ENCODE measurements at regions not wholly inside any gene's neighbourhood (a gene's known extent, or its start where the extent isn't known, plus 50 kb on each side); places are given as distances from the start of the nearest gene placed in this dataset.
A peak's percentile ranks its signal among the peaks of the same experiment; 100 is the strongest.

DNA sequence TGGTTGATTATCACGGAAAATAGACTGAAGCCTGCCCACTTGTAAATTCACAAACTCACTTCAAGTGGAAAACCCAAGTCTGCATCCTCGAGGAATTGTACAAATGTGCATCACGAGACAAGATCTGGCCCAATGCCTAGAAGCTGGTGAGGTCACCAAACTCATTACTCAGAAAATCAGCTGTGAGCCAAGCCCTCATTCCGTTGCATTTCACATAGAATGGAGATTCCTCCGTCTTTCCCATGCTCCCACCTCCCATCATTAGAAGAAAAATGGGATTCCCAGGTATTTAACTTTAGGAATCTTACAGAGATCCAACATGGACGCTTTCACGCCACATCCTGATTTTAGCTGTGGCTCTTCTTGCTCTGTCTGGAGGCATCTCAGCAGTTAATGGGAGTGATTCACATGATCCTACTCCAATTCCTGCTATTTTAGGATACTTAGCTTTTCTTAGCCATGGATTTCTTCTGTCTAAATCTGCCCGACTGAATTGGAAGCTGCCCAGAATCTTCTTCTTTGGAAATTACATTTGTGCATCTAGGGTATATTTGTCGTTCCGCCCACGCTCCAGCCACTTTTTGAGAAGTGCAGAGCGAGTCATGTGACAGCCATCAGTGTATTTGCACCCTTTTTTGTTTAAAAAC, 68.7 kb upstream of the STMND1 start:
- DNase-seq (ENCODE audit: low spot score) = peak; percentile 83

DNA sequence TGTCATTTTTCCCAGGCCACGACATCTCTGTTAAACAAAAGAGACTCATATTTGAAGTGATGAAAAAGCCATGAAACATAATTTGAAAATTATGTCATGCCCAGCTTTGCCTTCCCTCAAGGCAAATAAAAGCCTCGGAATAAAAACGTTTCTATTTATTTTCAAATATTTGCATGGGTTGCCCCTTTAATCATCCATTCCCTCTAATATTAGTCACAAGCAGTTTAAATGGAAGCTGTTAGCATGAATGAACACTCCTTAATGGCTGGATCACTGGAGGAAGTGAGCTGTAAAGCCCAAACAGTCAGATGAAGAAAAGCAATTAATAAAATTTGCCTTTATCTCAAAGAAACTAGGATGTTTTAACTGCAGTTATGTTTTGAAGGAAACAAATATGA, 69.3 kb upstream of the STMND1 start:
- BruUV-seq (replicated peaks) = no TSS peak
- no peak for TF ChIP-seq EZH2 (IDR thresholded peaks at IDR 0.05; ENCODE audit: borderline replicate concordance, low read depth, low read length, poor library complexity, severe bottlenecking)
- TF ChIP-seq, protein P1, sequence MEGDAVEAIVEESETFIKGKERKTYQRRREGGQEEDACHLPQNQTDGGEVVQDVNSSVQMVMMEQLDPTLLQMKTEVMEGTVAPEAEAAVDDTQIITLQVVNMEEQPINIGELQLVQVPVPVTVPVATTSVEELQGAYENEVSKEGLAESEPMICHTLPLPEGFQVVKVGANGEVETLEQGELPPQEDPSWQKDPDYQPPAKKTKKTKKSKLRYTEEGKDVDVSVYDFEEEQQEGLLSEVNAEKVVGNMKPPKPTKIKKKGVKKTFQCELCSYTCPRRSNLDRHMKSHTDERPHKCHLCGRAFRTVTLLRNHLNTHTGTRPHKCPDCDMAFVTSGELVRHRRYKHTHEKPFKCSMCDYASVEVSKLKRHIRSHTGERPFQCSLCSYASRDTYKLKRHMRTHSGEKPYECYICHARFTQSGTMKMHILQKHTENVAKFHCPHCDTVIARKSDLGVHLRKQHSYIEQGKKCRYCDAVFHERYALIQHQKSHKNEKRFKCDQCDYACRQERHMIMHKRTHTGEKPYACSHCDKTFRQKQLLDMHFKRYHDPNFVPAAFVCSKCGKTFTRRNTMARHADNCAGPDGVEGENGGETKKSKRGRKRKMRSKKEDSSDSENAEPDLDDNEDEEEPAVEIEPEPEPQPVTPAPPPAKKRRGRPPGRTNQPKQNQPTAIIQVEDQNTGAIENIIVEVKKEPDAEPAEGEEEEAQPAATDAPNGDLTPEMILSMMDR (conservative IDR thresholded peaks at IDR 0.05; ENCODE audit: low read depth, low read length) = no peak
- H3K4me3 ChIP-seq (ENCODE audit: low read depth, low read length, poor library complexity, severe bottlenecking) = no peak overlapping the region
- no peaks in the 10 kb centered on the region for H3K9me3 ChIP-seq (ENCODE audit: low read depth, low read length, poor library complexity, severe bottlenecking)
- H3K4me1 ChIP-seq (ENCODE audit: insufficient read depth, low read length, poor library complexity, severe bottlenecking) = peaks cover 9% of the 10 kb centered on the region
- ChIA-PET CTCF (interaction anchor here (0.9 kb wide), 1 partner anchor 54 kb away, joined by 3 read pairs; no protein-coding TSS in a partner anchor), POLR2A (ENCODE audit: low non-redundant PET) (no interaction called here)
- H3K27me3 ChIP-seq (replicated peaks; ENCODE audit: insufficient read depth, low read depth, low read length, poor library complexity) = no peaks in the 10 kb centered on the region
- no peak overlapping the region for H3K27ac ChIP-seq (ENCODE audit: low read depth, low read length, poor library complexity, severe bottlenecking)
- DNase-seq (ENCODE audit: low spot score) = no peak
- intact Hi-C loops (cut with micrococcal nuclease; ENCODE audit: unreplicated experiment) = no loop called here
- no peaks in the 10 kb centered on the region for H3K36me3 ChIP-seq (ENCODE audit: insufficient read depth, low read length, poor library complexity, severe bottlenecking)

More for the DNA sequence above, 68.7 kb upstream of the STMND1 start:
- BruUV-seq (replicated peaks) = no TSS peak
- H3K4me1 ChIP-seq (ENCODE audit: insufficient read depth, low read length, poor library complexity, severe bottlenecking) = peaks cover 9% of the 10 kb centered on the region
- no peak overlapping the region for H3K4me3 ChIP-seq (ENCODE audit: low read depth, low read length, poor library complexity, severe bottlenecking)
- no peaks in the 10 kb centered on the region for H3K36me3 ChIP-seq (ENCODE audit: insufficient read depth, low read length, poor library complexity, severe bottlenecking)
- no peak for TF ChIP-seq EZH2 (IDR thresholded peaks at IDR 0.05; ENCODE audit: borderline replicate concordance, low read depth, low read length, poor library complexity, severe bottlenecking)
- TF ChIP-seq, protein P1 (conservative IDR thresholded peaks at IDR 0.05; ENCODE audit: low read depth, low read length) = no peak
- no peaks in the 10 kb centered on the region for H3K27me3 ChIP-seq (replicated peaks; ENCODE audit: insufficient read depth, low read depth, low read length, poor library complexity)
- ChIA-PET CTCF (interaction anchor here (0.9 kb wide), 1 partner anchor 53 kb away, joined by 3 read pairs; no protein-coding TSS in a partner anchor), POLR2A (ENCODE audit: low non-redundant PET) (no interaction called here)
- no peak overlapping the region for H3K27ac ChIP-seq (ENCODE audit: low read depth, low read length, poor library complexity, severe bottlenecking)
- H3K9me3 ChIP-seq (ENCODE audit: low read depth, low read length, poor library complexity, severe bottlenecking) = no peaks in the 10 kb centered on the region
- intact Hi-C loops (cut with micrococcal nuclease; ENCODE audit: unreplicated experiment) = no loop called here

DNA sequence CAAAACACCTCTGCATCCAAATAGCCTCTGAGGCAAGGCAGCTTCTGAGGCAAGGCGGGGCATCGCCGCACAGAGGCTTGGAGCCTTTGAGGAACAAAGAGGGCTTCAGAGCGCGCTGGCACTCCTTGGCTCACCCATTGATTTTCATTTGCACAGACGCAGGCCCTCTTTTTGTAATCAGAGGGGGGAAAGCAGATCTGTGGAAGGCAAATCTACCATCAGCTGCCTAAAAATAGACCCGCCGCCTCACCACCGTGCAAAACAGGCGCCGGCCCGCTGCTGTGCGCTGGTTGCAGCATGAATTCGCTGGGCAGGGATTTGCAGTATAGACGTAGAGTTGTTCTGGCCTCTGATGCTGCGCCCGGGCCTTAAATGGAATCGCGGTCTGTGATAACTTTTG, 69.9 kb upstream of the STMND1 start:
- intact Hi-C loops (cut with micrococcal nuclease; ENCODE audit: unreplicated experiment) = no loop called here
- no peaks in the 10 kb centered on the region for H3K27me3 ChIP-seq (replicated peaks; ENCODE audit: insufficient read depth, low read depth, low read length, poor library complexity)
- H3K4me1 ChIP-seq (ENCODE audit: insufficient read depth, low read length, poor library complexity, severe bottlenecking) = peaks cover 9% of the 10 kb centered on the region
- no peak overlapping the region for H3K27ac ChIP-seq (ENCODE audit: low read depth, low read length, poor library complexity, severe bottlenecking)
- ChIA-PET POLR2A (ENCODE audit: low non-redundant PET) (no interaction called here), CTCF (interaction anchor here (0.9 kb wide), 1 partner anchor 54 kb away, joined by 3 read pairs; no protein-coding TSS in a partner anchor)
- DNase-seq (ENCODE audit: low spot score) = no peak
- no TSS peak for BruUV-seq (replicated peaks)
- TF ChIP-seq, protein P1 (conservative IDR thresholded peaks at IDR 0.05; ENCODE audit: low read depth, low read length) = no peak
- no peak for TF ChIP-seq EZH2 (IDR thresholded peaks at IDR 0.05; ENCODE audit: borderline replicate concordance, low read depth, low read length, poor library complexity, severe bottlenecking)
- no peaks in the 10 kb centered on the region for H3K36me3 ChIP-seq (ENCODE audit: insufficient read depth, low read length, poor library complexity, severe bottlenecking)
- H3K9me3 ChIP-seq (ENCODE audit: low read depth, low read length, poor library complexity, severe bottlenecking) = no peaks in the 10 kb centered on the region
- no peak overlapping the region for H3K4me3 ChIP-seq (ENCODE audit: low read depth, low read length, poor library complexity, severe bottlenecking)
